ENCODE measurements at regions not wholly inside any gene's neighbourhood (a gene's known extent, or its start where the extent isn't known, plus 50 kb on each side); places are given as distances from the start of the nearest gene placed in this dataset.
"Not testable (repeated sequence)": the region's sequence is repeated elsewhere in the genome, so short reads cannot be mapped to it uniquely, and the experiment has no call there.

GRCh38 chr13:40054422-40054821, 399.0 kb downstream of the COG6 start:
- not testable (repeated sequence) for DNase-seq

GRCh38 chr13:40056898-40057619, 401.6 kb downstream of the COG6 start:
- DNase-seq: no peak

- no peak for DNase-seq
Measured at GRCh38 chr13:40058757-40059236, 403.3 kb downstream of the COG6 start.

GRCh38 chr13:40059540-40060232, 404.2 kb downstream of the COG6 start:
- DNase-seq: no peak

DNA sequence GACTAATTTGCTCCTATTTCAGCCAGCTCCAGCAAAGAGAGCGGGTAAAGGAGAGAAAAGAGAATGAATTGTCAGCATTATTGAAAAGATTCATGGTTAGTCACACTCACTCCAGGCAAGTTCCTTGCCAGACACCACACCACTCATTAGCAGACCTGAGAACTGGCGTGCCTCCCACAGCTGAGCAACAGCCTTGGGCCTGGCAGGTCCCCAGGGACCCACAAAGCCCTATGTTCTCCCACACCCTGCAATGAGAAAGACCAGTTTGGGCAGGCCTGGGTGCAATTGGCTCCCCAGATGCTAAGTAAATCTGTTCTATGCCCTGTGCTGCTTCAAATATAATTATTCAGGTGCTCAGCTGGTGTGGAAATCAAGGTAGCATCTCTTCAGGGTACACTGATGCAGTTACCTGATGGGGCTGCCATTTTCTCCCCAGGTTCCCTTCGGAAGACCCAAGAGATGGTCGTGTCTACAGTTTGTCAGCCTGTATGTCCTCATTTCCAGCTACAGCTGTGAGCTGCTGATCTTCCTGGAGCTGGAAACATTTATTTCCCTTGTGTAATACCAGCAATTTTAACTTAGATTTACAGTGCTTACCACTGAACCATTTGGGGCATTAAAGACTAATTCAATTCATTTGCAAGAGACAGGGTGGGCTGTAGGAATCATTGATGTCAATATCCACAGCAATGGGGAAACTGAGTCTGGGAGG, 405.0 kb downstream of the COG6 start:
- no peak for DNase-seq

DNA sequence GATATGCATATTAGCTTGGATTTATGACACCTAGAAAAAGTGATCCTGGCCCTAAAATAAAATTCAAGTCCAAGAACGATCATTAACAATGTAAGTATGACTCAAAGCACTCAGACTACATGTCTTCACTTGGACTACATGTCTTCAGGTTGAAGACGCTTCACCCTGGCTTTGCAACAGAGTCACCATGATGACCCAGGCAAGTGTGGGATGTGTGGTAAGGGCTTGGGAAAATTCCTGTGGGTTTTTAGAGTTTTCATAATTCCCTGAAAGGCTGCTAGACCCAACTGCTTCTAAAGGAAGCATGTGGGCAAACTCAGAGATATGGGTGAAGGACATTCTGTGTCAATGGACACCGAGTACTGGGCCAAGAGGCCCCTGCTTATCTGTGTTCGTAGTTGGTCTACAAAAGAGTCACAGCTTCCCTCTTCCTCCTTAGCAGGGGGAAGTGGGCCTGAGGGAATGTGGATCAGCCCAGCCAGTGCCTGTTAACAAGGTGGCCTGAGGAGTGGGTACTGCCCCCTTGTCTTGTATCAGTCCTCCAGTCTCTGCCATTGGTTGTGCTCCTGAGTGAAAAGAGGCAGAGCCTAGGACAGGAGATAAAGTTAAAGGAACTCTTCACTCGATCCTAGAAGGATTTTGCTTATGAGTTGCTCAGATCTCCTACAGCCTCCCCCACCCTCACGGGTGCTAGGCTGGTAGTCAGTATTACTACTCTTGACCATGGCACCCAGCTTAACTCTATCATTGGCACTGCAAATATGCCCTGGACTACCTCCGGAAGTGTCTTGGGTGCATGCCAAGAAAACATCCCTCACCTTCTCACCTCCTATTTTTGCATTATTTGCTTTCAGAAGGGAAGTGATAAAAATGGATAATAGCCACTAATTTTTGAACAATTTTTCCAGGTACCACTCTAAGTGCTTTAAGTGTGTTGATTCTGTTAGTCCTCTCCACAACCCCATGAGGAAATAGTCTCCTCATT, 406.3 kb downstream of the COG6 start:
- DNase-seq: no peak

GRCh38 chr13:40063278-40063698, 407.8 kb downstream of the COG6 start:
- no peak for DNase-seq

GRCh38 chr13:40063703-40064102, 408.2 kb downstream of the COG6 start:
- DNase-seq: no peak

- DNase-seq: no peak
Measured at GRCh38 chr13:40064154-40065097, 409.0 kb downstream of the COG6 start.

GRCh38 chr13:40069173-40070044, 413.9 kb downstream of the COG6 start:
- peak in 1 of 2 experiments; percentile 16 for DNase-seq

GRCh38 chr13:40070357-40070756, 414.9 kb downstream of the COG6 start:
- DNase-seq: no peak

GRCh38 chr13:40072663-40073120, 417.2 kb downstream of the COG6 start:
- no peak for DNase-seq

- no peak for DNase-seq
Measured at GRCh38 chr13:40074338-40074737, 418.9 kb downstream of the COG6 start.

DNA sequence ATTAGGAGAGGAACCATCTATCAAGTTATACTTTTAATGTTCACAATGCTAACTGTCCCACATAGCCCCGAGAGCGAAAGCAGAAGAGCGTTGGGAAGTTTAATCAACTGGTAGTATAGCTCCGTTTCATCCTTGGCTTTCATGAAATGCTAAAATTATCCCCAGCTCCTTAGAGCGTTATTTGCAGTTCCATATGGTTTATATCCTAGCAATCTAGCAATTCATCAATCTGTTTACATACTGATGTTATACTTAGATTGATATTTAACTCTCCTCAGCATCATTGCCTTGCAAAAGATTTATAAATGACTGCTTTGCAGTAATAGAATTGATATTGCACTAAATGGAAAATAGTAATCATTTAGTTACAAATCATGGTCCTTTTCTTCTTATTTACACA, 419.8 kb downstream of the COG6 start:
- no peak for DNase-seq

DNA sequence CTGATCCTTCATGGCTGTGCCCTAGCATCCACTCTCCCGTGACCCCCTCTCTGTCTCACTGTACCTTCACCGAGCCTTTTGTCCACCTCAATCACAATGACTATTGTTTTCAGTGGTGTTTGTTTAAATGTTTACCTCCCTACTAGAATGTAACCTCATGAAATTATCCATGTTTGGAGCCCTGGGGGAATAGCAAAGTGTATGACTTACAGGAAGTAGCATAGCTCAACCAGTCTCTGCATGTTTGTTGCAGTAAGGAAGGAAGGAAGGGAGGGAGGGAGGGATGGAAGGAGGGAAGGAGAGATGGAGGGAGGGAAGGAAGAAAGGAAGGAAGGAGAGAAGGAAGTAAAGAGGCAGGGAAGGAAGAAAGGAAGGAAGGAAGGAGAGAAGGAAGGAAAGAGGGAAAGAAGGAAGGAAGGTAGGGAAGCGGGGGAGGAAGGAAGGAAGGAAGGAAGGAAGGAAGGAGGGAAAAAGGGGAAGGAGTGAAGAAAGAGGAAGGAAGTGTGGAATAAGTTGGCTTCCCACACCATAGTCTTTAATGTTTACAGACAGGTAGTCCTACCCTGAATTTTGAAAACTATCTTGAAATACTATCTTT, 421.4 kb downstream of the COG6 start:
- no peak for DNase-seq

DNA sequence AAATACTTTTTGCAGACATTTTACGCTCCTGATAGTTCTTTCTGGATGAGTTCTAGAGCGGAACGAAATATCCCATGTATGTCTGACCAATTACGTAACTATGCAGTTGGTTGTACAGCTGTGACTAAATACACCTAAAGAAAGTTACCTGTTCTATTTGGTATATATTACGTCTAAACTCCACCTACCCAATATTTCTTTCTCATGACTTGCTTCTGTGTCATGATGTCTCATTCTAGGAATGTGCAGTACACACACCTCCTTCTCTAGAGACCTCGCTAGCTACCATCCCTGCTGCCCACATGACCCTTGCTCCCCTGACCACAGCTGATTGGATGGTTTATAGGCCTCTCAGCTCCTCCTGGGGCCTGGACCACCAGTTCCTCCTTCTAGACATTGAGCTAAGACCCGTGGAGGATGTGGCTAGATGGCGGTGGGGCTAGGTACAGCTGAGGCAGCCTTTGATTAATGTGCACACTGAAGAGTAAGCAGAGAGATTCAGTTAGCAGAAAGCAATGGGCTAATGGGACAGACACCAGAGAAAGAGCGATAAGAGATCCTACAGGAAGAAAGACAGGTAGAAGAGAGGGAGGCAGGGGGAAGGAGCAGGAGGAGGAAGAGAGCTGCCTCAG, 422.1 kb downstream of the COG6 start:
- DNase-seq: no peak

- no peak for DNase-seq
Measured at GRCh38 chr13:40079721-40080120, 424.3 kb downstream of the COG6 start.

GRCh38 chr13:40080676-40081075, 425.2 kb downstream of the COG6 start:
- DNase-seq: no peak

DNA sequence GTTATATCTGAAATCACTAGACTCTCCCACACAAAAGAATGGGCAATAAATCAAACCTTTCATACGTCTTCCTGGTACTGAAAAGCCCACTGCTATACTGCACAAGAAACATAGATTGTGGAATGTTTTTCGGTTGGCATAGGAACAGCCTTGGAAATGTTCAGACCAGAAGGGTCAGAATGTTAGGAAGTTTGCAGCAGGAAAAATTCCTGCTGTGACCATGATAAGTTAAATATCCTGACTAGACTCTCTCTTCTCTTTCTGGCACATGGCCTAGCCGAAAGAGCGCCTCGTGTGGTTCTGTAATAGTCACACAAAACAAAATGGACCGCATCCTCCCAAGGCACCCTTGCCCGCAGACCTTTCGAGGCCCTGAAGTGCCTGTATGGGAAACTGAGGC, 427.2 kb downstream of the COG6 start:
- no peak for DNase-seq
